GM19372 (cell line): ENCODE measurements at regions not wholly inside any gene's neighbourhood (a gene's known extent, or its start where the extent isn't known, plus 50 kb on each side); places are given as distances from the start of the nearest gene placed in this dataset.

Experiments used
- ATAC-seq: cut with Tn5 transposase; IDR thresholded peaks from one replicate; pipeline ENCODE4 v1.9.1; 2021; ENCODE audit warnings: mild to moderate bottlenecking, low read depth, moderate library complexity; ENCODE audit not compliant: unreplicated experiment

DNA sequence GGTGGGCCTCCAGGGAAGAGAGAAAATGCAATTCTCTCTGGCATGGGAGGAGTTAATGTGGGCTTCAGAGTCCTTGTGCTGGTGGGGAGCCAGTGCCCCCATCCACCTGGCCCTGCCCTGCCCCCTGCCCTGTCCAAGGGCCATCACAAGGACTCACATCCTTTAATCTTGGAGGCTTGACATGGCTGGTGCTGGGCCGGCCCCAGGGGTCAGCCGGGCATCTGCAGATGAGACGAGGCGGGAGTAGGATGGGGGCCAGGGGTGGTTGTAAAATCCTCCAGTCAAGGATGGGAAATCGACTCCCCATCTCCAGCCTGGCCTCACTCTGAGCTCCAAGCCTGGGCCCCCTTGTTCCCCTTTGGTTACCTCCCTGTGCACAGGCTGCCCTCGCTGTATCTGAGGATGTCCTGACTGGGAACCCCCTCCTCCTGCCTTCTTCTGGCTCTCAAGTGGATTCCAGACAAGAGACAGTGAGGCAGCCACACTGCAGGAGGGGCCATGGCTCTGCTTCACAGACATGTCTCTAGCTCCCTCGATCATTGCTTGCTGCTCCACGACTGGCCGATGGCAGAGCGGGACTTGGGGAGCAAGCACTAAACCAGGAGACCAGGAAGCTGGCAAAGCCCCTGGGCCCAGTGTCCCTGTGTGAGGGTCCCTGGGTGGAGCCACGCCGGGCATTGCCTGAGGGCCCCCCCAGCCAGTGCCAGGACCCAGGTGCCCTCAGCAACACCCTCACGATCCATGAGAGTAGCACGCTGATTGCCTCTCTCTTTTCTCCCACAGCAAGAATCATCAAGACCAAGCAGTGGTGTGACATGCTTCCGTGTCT, 1120.5 kb downstream of the BRD1 start:
- no peak for ATAC-seq

DNA sequence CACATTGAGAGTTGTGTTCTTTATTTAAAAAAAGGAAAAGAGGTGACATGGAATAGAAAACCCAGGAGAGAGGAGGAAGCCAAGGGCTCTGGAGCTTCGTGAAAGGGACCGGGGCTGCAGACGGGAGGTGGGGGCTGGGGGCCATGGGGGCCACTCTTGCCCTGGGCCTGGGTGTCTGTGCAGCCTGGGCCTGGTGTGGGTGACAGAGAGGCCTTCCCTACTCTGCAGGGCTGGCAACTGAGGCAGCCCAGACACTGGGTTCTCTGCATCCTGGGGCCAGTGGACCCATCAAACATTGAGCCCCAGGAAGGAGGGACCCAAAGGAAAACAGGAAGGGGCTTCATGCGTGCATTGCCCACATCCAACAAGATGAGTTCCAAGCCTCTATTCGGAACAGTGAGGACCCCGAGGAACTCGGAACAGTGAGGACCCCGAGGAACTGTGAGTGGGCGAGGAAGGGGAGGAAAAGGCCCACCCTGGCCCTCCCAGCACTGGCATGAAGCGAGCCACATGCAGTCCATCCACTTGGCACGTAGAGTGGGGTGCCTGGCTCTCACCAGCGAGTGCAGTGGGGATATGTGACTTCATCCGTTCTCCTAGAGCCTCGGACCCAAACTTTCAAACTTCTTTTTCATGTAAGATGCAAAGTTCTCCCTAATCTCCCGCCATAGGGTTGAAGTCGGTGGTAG, 1121.6 kb downstream of the BRD1 start:
- no peak for ATAC-seq

DNA sequence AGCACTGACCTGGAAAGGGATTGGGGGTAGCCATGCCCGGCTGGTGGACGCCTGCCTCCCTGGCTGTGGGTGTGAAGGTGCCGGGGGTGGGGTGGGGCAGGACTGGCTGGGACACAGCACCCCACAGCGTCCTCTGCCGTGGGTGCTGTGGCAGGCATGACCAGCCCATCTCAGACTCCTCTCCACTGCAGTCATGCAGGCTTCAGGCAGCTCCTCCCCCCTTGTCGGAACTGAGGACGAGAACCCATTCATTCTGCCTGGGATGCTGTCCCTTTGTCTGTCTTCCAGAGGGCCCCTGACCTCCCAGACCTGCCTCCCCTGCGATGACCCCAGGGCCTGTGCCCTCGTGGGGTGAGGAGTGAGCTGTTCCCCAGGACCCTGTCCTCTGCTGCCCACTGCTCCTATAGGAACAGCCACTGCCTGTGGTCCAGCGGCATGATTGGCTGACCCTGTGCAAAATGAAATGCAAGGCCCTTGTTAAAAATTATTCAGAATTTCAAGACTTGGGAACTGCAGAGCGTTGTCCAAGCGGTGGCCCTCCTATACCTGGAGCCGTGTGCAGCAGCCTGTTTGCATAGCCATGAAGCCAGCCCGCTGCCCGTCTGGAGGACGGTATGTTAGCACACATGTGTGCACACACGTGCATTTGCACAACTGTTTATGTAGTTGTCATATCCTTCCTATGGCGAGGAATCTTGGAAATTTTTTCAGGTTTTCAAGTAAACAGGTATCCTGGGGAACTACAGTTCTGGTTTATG, 1122.3 kb downstream of the BRD1 start:
- ATAC-seq, result no peak

DNA sequence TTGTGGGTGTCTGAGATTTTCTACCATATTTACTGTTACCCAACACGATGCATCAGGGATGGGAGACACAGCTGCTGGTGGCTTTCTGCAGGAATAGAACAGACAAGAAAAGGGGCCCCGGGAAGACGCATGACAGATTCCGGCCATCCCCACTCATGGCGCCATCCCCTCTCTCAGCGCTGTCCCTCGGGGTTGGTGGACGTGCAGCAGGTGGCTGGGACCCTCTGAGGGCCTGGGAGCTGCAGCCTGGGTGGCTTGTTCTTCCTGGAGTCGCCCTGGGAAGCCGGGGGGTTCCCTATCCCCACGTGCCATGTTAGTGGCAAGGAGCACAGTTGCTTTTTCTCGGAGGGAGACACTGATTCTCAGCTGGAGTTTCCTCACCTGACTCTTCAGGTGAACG, 1123.3 kb downstream of the BRD1 start:
- ATAC-seq, result no peak

DNA sequence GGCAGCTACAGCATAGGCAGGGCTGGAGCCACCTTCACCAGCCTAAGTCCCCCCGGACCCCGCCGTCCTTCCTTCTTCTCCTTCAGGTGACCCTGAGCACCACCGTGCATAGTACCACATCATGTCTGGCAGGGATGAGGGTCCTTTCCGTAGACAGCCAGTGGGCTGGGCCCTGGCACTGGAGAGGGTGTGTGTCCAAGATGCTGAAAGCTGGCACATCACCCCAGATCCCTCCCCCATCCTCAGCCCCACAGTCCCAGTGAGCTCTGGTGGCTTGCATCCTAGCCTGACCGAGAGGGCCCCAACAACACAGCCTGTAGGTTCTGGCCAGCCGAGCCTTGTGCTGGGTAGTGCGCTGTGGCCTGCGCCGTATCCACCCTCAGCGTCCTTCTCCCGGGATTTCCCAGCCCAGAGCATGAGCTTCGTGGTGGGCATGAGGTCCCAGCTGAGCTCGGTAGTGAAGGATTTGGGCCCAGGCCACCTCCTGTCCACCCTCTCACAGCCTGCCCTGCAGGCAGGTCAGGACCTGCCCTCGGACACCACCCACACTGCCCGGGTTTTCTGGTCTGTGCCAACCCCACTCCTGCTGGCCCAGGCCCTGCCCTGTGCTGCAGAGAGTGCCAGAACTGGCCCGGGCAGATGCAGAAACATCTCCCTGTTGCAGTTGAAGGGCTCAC, 1124.3 kb downstream of the BRD1 start:
- no peak for ATAC-seq

DNA sequence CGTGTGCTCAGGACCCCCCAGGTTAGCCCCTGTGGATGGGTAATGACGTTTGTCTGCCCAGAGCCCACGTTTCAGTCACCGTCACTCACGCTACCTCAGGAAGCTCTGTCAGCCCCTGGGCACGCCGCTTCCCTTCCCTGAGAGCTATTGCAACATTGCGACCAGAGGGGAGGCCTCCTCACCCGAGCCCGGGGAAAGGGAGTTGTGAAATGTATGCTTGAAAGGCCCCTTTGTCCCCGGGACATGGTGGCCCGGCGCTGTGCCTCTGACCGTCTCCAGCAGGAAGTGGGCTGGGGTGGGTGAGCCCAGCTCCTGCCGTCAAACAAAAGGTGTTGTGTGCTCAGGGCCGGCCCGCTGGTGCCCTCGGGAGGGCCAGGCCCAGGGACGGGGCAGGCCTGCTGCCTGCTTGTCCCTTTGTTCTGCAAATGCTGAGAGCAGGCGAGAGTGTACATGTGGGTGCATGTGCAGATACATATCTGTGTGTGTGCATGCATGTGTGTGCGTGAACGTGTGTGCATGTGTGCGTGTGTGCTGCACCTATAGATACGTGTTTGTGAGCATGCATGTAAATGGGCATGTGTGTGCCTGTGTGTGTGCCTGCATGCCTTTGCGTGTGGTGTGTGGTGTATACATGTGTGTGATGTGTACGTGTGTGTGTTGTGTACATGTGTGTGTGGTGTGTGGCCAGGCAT, 1125.0 kb downstream of the BRD1 start:
- no peak for ATAC-seq

DNA sequence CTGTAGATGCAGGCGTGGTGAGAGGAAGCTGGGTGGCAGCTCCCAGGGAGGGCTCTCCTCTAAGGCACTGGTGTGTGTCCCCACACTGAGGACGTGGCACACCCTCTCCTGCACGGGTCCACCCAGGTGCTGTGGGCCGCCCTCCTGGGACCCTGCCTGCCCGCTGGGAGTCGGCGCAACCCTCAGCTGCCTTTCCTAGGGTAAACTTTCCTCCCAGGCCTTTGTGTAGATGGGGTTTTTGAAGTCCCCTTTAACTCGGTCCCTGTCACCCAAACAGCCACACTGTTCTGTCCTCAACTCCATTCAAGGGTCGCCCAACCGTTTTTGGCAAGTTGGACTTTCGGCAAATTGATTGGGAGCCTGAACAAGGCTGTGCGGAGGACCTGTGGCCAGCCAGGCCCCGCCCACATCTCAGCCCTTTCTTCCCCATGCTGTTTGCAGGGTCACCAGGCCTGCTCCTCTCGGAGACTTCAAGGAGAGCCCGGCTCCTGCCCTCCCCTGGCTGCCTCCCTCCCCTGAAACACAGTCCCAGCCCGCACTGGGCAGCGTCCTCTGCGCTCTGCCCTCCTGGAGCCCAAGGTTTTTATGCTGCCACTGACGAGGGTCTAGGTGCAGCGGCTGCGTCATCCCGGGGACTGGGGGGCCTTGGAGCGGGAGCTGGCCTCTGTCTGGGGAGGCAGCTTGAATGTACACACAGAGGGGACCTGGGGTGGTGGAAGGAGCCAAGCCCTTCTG, 1126.2 kb downstream of the BRD1 start:
- ATAC-seq, result no peak

DNA sequence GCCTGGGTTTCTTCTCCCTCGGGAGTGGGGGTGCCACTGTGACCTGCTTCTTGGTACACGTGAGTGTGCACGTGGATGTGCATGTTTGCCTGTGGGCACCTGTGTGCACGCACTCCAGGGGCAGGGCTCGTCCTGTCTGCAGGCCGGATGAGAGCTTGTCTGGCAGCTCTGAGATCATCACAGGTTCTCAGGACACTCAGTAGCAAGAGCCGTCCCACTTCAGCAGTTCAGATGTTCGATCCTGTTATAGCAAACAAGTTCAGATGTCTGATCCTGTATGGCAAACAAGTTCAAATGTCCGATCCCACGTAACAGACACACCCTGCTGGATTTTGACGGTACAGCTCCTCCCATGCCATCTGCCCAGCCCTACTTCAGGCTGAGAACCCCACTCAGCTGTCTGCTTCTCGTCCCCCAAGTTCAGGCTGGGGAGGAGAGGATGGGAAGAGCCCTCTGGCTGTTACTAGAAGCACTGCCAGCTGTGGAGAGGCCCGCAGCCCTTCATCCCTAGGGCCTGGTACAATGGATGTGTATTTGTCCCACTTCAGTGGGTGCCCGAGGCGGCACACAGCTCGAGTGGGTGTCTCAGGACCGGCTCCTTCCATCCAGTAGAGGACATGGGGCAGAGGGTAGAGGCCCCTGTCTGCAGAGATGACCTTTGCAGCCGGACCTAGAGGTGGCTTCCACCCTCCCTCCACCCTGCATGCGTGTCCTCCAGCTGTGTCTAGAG, 1126.9 kb downstream of the BRD1 start:
- no peak for ATAC-seq

DNA sequence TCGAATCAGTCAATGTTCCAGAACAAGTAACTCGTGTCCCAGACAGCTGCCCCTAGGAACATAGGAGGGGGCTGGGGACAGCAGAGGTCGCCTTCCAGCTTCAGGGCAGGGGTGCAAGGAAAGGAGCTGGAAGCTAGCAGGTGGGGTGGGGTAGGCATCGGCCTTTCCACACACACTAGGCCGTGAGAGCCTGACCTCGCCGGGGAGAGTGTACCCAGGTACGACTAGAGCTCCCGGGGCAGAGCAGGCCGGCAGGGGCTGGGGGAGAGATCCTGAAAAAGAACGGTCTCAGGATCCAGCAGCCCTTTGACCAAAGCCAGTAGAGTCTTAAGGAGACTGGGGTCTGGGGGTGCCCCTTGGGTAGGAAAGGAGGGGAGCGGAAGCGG, 1127.5 kb downstream of the BRD1 start:
- ATAC-seq, result no peak

DNA sequence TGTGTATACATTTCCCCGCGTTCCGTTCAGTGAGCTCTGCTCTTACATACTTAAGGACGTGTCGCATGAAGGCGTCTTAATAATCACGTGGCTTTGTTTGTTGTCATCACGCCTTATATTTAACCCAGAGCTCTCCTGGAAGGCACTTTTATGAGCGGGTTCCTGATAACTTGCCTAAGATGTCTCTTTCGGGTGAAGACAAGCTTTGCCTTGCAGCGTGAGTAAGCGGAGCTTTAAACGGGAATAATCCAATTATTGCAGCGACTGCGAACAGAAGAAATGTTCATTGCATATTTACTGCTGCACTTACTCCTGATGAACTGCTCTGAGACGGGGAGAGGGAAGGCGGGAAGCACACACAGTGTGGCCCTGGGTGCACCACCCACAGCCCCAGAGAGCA, 1128.2 kb downstream of the BRD1 start:
- ATAC-seq, result no peak

DNA sequence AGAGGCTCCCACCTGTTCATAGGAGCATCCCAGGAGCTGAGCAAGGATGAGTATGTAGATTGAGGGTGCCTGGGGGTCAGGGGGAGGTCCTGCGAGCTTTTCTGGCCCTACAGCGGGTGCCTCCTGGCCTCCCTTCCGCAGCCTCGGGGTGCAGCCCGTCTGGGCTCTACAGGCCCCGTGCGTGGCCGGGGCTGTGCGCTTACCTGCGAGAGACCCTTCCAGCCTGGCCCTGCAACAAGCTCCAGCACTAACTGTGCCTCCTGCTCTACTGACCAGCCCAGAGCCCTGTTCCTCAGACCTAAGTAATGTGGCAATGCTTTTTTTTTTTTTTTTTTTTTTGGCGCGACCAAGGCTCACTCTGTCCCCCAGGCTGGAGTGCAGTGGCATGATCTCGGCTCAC, 1129.1 kb downstream of the BRD1 start:
- no peak for ATAC-seq

DNA sequence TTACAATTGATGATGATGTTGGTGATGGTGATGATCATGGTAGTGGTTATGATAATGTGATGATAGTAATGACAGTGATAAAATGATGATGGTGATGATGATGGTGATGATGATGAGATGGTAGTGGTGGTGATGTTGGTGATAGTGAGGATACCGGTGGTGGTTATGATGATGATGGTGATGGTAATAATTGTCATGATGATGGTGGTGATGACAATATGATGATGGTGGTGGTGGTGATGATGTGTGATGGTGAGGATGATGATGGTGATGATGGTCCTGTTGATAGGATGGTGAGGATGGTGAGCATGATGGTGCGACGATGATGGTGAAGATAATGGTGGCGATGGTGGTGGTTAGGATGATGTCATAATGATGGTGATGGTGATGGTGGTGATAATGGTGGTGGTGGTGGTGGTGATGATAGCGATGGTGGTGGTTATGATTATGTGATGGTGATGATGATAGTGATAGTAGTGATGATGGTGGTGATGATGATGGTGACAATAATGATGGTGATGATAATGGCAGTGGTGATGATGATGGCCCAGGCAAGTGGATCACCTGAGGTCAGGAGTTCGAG, 1129.9 kb downstream of the BRD1 start:
- ATAC-seq, result no peak

DNA sequence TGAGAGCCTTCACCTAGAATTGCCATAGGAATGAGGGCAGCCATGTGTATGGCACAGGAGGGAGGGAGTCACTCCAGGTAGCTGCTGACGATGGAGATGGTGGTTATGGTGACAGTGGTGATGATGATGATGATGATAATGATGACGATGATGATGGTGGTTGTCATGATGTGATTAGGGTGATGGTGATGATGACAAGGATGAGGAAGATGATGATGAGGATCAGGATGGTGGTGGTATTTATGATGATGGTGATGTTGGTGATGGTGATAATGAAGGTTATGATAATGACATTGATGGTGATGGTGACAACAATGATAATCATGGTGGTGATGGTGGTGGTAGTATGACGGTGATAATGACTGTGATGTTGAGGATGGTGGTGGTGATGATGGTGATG, 1130.5 kb downstream of the BRD1 start:
- no peak for ATAC-seq

DNA sequence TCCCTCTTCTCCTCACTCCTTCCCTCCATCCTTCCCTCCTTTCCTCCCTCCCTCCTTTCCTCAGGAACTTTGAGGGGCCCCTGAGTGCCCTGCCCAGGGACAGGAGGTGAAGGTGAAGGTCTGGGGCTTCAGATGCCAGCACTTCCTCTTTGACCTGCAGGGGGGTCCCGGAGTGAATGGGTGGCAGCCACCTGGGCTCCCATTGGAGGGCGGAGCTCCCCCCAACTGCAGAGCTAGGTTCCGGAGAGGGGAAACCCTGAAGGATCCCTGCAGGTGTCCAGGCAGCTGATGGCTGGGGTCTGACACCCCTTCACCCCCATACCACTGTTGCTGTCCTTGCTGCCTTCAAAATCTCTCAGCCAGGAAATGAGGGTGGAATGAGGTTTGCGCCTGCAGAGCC, 1131.3 kb downstream of the BRD1 start:
- no peak for ATAC-seq

DNA sequence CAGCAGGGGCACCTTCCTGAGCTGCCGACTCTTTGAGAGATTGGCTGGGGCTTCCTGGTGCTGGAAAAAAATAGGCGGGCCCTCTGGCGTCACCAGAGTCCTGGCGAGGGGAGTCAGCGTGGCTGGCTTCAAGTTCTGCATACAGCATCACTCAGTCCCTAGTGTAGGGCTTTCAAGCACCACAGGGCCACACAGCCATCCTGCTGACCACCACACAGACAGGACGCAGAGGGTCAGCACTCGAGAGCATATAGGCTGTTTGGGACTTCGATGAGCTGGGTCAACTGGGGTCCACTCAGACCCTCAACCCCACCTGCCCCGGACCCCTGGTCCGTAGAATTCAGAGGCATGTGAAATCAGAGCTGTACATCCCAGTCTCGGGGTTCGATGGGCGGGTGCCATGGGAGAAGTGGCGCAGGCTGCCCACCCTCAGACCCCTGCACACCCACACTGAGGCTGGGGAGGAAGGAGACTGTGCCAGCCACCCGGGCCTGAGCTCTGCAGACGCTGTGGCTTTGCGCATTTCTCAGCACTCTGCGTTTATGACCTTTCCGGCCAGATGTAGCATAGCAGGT, 1131.9 kb downstream of the BRD1 start:
- ATAC-seq, result no peak

DNA sequence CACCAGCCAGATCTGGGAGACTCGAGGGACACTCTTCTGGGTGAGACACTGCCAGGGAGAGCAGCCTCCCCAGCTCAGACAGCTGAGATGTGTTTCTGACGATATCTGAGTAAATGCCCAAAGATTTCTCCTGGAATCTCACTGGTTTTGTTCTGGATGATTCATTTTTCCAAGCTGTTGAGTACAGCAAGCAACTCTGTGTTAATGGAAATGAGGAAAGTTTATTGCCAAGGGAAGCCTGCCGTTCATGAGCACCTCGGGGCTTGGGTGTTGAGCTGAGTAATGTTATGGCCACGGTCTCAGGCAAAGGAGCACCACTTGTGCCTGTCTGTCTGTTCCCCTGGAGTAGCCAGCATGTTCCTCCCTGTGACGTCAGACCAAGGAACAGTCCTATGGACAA, 1132.4 kb downstream of the BRD1 start:
- ATAC-seq, result no peak

DNA sequence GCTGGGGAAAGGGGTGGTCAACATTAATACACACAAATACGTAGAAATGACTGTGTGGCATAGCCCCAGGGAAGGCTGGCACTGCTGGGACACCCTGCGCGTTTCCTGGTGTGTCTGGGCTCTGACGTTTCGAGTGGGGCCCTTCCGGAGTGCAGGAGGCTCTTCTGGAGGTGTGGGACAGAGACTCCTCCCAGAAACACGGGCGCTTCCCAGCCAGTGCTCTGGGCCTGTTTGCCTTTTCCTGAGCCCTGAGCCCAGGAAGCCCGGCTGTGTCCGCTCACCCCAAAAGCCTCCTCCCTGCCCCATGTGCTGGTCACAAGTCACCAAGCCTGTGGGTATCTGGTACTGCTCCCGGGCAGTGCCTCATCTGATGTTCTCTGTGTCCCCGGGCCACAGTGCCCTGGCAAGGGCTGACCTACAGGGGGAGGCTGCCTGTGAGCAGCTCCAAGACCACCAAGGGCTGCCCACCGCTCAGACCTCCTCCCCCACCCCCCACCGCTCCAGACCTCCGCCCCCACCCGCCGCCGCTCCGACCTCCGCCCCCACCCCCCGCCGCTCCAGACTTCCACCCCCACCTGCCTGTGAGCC, 1133.3 kb downstream of the BRD1 start:
- ATAC-seq, result no peak
